LNCaP clone FGC (cell line): ENCODE measurements at regions not wholly inside any gene's neighbourhood (a gene's known extent, or its start where the extent isn't known, plus 50 kb on each side); places are given as distances from the start of the nearest gene placed in this dataset.

Experiments used
- DNase-seq: peaks from one replicate; pipeline ENCODE4 v3.0.0-alpha.2; 2011; ENCODE audit warnings: low read depth
- H3K4me3 ChIP-seq: 2 replicates; pipeline ENCODE4 v1.5.1; 2011; ENCODE audit warnings: mild to moderate bottlenecking, low read depth, low read length, control low read depth
- TF ChIP-seq, protein P1 (sequence below): IDR thresholded peaks from 2 replicates; pipeline ENCODE4 v1.5.1; 2012; ENCODE audit warnings: mild to moderate bottlenecking; ENCODE audit not compliant: control insufficient read depth, insufficient read depth; ENCODE audit errors: extremely low read depth

DNA sequence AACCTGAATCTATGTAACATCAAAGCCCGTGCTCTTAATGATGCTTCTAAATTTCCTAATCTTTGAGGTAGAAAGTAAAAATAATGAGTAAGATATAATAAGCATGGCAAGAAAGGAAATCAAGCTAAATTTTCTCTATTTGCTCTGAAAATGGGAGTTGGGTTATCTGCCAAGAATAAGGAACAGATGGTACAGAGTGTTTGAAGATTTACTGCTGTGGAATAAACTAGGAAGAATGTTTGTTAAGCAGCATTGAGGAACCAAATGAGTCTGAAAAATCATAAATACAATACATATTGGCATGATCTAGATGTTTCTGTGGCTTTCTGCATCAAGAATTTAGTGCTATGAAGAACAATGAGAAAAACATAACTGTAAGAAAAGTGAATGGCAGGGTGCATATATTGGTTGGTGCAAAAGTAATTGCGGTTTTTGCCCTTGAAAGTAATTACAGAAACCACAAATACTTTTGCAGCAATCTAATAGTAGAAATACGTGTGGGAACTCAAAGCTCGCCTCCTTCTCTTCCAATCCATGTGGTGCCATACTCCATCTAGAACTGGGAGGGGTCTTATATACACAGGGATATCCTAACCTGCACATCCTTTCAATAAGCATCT is 87.6 kb downstream of the SUCNR1 start:
- no peak overlapping the region for H3K4me3 ChIP-seq
- TF ChIP-seq, protein P1, sequence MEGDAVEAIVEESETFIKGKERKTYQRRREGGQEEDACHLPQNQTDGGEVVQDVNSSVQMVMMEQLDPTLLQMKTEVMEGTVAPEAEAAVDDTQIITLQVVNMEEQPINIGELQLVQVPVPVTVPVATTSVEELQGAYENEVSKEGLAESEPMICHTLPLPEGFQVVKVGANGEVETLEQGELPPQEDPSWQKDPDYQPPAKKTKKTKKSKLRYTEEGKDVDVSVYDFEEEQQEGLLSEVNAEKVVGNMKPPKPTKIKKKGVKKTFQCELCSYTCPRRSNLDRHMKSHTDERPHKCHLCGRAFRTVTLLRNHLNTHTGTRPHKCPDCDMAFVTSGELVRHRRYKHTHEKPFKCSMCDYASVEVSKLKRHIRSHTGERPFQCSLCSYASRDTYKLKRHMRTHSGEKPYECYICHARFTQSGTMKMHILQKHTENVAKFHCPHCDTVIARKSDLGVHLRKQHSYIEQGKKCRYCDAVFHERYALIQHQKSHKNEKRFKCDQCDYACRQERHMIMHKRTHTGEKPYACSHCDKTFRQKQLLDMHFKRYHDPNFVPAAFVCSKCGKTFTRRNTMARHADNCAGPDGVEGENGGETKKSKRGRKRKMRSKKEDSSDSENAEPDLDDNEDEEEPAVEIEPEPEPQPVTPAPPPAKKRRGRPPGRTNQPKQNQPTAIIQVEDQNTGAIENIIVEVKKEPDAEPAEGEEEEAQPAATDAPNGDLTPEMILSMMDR, result no peak
- no peak for DNase-seq

GRCh38 chr3:151962352-151962751 is 88.9 kb downstream of the SUCNR1 start:
- TF ChIP-seq, protein P1, result no peak
- DNase-seq, result no peak
- no peak overlapping the region for H3K4me3 ChIP-seq

GRCh38 chr3:151962912-151963311 is 89.5 kb downstream of the SUCNR1 start:
- H3K4me3 ChIP-seq, result no peak overlapping the region
- TF ChIP-seq, protein P1, result no peak
- no peak for DNase-seq

DNA sequence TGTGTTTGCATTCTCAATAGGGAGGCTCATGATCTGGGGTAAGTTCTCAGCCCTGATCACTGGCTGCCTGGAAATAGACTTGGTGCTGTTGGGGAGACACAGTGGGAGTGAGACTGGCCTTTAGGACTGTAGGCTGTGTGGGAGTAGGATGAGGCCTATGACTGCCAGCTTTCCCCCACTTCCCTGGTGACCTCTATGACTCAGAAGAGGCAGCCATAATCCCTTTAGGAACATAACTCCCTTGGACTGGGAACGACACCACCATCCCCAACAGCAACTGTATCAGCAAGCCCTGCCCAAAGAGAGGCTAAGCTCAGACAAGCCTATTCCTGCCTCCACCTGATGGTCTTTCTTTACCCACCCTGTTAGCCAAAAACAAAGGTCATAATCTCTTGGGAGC is 91.3 kb downstream of the SUCNR1 start:
- TF ChIP-seq, protein P1, result no peak
- DNase-seq, result no peak
- H3K4me3 ChIP-seq, result no peak overlapping the region

DNA sequence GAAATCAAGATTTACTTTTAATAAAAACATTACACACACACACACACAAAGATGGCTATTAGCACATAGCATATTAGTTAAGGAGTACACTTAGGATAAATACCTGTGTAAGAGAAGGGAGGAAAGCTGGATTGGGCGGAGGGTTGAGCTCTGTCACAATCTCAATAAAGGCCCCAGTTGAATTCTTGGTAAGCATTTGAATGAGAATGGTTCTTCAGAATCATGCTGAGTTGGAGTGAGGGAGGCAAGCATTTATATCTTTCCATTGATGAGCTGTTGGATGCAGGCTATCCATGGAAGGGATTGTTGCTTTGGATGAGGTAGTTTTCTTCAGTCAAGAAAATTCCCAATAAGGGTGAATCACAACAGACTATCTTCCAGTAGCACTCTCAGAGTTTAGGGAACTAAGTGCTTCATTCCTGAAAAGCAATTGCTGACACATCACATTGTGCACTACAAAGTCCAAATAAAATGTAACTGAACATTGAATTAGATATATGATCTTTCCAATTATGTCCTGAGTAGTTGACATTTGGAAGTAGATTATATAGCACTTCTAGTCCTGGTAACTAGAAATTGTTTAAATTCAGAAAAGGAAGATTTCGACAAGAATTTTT is 95.7 kb downstream of the SUCNR1 start:
- TF ChIP-seq, protein P1, result no peak
- H3K4me3 ChIP-seq, result no peak overlapping the region
- no peak for DNase-seq

GRCh38 chr3:151971814-151972579 is 98.6 kb downstream of the SUCNR1 start:
- no peak overlapping the region for H3K4me3 ChIP-seq
- no peak for DNase-seq
- TF ChIP-seq, protein P1, result no peak
